Fibroblast of villous mesenchyme (primary cell): ENCODE measurements at regions not wholly inside any gene's neighbourhood (a gene's known extent, or its start where the extent isn't known, plus 50 kb on each side); places are given as distances from the start of the nearest gene placed in this dataset.

Source experiments
- DNase-seq: peaks from one replicate; pipeline ENCODE4 v3.0.0-alpha.2; 2010; ENCODE audit warnings: low read depth
- H3K4me3 ChIP-seq: 2 replicates; pipeline ENCODE4 v1.5.1; 2011; ENCODE audit warnings: low read depth, mild to moderate bottlenecking, low read length
- CTCF ChIP-seq: IDR thresholded peaks from 2 replicates; pipeline ENCODE4 v1.5.1; 2012; ENCODE audit warnings: low read depth, mild to moderate bottlenecking, low read length; ENCODE audit not compliant: insufficient read depth

- H3K4me3 ChIP-seq = no peak overlapping the region
- no peak for DNase-seq
- no peak for TF ChIP-seq CTCF
These were observed 1087.4 kb downstream of the CDH18 start for GRCh38 chr5:18900644-18901043.

- no peak overlapping the region for H3K4me3 ChIP-seq
- no peak for DNase-seq
- TF ChIP-seq CTCF = no peak
These were observed 1067.0 kb downstream of the CDH18 start for GRCh38 chr5:18920966-18921365.

- DNase-seq = no peak
- H3K4me3 ChIP-seq = no peak overlapping the region
- TF ChIP-seq CTCF = no peak
These were observed 1055.9 kb downstream of the CDH18 start for GRCh38 chr5:18932081-18932480.

- no peak for TF ChIP-seq CTCF
- no peak for DNase-seq
- H3K4me3 ChIP-seq = no peak overlapping the region
These were observed 1043.2 kb downstream of the CDH18 start for GRCh38 chr5:18944771-18945170.

GRCh38 chr5:18954239-18954638, 1033.8 kb downstream of the CDH18 start:
- TF ChIP-seq CTCF = no peak
- no peak overlapping the region for H3K4me3 ChIP-seq
- no peak for DNase-seq

GRCh38 chr5:18959535-18959934, 1028.5 kb downstream of the CDH18 start:
- no peak for TF ChIP-seq CTCF
- DNase-seq = no peak
- H3K4me3 ChIP-seq = no peak overlapping the region

- H3K4me3 ChIP-seq = no peak overlapping the region
- no peak for TF ChIP-seq CTCF
- no peak for DNase-seq
These were observed 1026.8 kb downstream of the CDH18 start for GRCh38 chr5:18961234-18961633.
